Epithelial cell of esophagus (primary cell): ENCODE measurements at regions not wholly inside any gene's neighbourhood (a gene's known extent, or its start where the extent isn't known, plus 50 kb on each side); places are given as distances from the start of the nearest gene placed in this dataset.

ENCODE experiments used
- DNase-seq: peaks from one replicate; pipeline ENCODE4 v3.0.0; 2010; ENCODE audit warnings: low read depth
- H3K4me3 ChIP-seq: 2 replicates; pipeline ENCODE4 v1.5.1; 2011; ENCODE audit warnings: mild to moderate bottlenecking, low read length, control low read depth
- CTCF ChIP-seq: IDR thresholded peaks from 2 replicates; pipeline ENCODE4 v1.5.1; 2011; ENCODE audit warnings: low read depth, mild to moderate bottlenecking, low read length, control low read depth, inconsistent platforms; ENCODE audit not compliant: insufficient read depth; ENCODE audit errors: missing control alignments

DNA sequence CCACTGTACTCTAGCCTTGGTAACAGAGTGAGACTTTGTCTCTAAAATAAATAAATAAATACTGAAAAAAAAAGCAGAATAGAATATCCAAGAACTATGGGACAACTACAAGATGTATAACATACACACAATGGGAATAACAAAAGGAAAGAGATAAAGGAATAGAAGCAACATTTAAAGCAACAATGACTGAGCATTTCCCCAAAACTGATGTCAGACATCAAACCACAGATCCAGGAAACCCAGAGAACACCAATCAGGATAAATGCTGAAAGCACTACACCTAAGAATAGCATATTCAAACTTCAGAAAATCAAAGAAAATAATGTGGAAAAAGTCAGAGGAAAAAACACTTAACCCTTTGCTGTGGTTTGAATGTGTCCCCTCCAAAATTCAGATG lies 436.4 kb downstream of the ACTL7B start:
- no peak for DNase-seq
- no peak for TF ChIP-seq CTCF
- no peak overlapping the region for H3K4me3 ChIP-seq

DNA sequence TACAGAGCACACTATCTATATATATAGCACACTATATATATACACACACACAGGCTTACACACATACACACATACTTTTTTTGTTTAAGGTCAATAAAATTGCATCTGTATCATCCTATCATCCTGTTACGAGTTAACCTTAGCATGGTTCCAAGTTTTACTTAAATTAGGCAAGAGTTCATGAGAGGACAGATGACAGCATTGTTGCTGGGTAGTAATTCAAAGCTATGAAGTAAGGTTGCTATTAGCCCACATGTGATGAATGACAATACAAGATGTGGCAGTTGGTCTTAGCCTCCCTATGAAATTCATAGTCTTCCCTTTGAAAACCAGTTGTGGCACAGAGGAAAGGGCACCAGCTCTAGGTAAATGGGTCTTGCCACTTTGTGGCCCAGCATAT lies 438.1 kb downstream of the ACTL7B start:
- no peak overlapping the region for H3K4me3 ChIP-seq
- no peak for TF ChIP-seq CTCF
- DNase-seq: peak; percentile 40

DNA sequence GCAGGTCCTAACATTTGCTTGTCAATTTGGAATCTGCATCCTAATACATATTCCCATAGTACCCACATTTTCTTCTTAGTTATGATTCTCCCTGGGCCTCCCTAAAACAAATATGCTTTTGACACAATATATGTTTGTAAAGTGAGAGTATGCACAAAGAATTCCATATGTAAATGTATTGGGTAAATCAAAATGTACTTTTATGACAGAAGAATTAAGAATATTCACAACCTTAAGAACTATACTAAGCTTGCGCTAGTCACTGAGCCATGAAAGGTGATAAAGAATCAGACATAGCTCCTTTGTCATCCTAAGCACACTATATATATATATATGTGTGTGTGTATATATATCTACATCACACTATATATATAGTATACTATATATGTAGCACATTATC lies 438.5 kb downstream of the ACTL7B start:
- DNase-seq: no peak
- no peak for TF ChIP-seq CTCF
- no peak overlapping the region for H3K4me3 ChIP-seq

DNA sequence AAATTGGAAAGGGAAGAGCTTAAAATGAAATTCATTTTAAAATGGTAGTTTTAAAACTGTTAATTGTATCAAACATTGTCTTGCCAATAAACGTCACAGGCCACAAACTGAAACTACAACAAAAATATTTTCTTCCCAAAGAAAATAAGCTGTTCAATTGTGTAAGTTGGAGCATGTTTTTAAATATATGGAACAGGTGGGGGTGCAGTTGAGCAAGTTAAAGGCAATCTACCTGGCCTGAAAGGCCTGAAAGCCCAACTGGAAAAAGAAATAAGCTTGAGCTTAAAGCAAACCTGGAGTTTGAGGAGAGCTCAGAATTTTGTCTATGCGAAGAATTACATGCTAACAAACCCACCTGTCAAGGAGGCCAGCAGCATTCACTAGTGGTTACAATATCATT lies 439.5 kb downstream of the ACTL7B start:
- no peak overlapping the region for H3K4me3 ChIP-seq
- peak; percentile 37 for TF ChIP-seq CTCF
- DNase-seq: peak; percentile 70

- no peak overlapping the region for H3K4me3 ChIP-seq
- DNase-seq: no peak
- TF ChIP-seq CTCF: no peak
These were observed 442.0 kb downstream of the ACTL7B start for GRCh38 chr9:108413809-108414208.

DNA sequence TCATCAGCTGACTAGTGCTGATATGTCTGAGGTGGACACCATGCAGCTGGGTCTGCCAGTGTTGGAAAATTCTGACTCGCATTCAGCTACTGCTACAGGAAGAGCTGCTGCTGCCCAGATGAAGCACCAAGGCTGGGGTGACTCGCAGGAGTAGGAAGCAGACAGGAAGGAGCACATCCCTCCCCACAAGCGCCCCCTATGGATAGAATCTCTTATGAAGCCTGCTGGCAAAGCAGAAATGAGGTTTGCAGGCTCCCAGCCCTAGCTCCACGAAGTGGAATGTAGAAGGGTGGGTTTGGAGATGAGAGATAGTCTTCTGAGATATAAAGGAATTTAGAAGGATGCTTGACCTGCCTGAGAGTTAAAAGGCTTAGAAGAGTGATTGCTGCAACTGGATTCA lies 443.0 kb downstream of the ACTL7B start:
- no peak for TF ChIP-seq CTCF
- H3K4me3 ChIP-seq: no peak overlapping the region
- DNase-seq: peak; percentile 18

DNA sequence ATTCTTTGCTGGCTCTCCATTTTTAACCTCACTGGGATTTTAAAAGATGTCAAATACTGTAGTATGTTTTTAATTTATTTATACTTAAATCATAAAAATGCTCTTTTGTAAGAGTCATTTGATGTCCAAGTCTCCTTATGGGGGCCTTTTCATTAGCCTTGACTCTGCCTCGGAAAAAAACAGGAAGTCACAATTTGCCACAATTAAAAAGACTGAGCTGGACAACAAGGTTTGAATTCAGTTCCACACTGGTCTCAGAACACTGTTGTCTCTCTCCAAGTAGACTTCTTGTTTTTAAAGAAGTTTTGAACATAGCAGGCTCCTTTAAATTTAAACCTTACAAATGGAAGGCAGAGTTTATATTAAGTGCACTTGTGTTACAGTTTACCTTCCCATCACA lies 444.2 kb downstream of the ACTL7B start:
- no peak for TF ChIP-seq CTCF
- no peak overlapping the region for H3K4me3 ChIP-seq
- DNase-seq: no peak
